Spleen (tissue), 7 donors: ENCODE measurements at regions not wholly inside any gene's neighbourhood (a gene's known extent, or its start where the extent isn't known, plus 50 kb on each side); places are given as distances from the start of the nearest gene placed in this dataset.

ENCODE experiments used
- CTCF ChIP-seq, 11 experiments: fragments of 200-600 bp in 7 of 11; fragments of 450-650 bp in 4 of 11; sonication (generic) in 4 of 11; IDR thresholded peaks in 8 of 11; conservative IDR thresholded peaks in 3 of 11; 1 replicate in 7 of 11; 2 replicates in 4 of 11; pipeline versions ENCODE4 v1.4.0 to v1.8.0; 2016 to 2021; ENCODE audit warnings: antibody characterized with exemption in 11 of 11, inconsistent platforms in 4 of 11, mild to moderate bottlenecking in 1 of 11
- POLR2A ChIP-seq, 3 donors: fragments of 450-650 bp; IDR thresholded peaks; one replicate each; pipeline ENCODE4 v1.5.1; 2017; ENCODE audit warnings: antibody characterized with exemption in 3 of 3, mild to moderate bottlenecking in 1 of 3
- donor health status: DM: no; HTN: no; CAD: no; lungs with moderate emphysema.
- donor health status: DM: no; HTN: no; CAD: no.
- donor health status: DM: no; HTN: no; CAD: no.

DNA sequence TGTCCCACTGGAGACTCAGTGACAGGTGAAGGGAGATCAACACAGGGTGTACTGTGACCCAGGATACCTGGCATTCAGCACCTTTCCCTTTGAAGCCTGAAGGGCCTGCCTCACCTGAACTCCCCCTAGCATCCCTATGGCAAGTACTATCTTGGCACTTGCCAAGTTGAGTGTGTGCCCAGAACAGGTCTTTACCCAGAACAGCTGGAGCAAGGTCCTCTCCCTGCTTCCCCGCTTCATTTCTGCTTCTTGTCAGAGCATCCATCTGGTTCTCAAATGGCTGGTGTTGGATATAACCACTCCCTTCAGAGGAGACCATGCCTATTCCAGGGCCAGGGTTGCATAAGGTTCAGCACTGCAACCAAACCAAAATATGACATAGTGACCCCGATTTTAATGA is 73.0 kb downstream of the FAM43A start:
- no peak for TF ChIP-seq POLR2A (IDR thresholded peaks at IDR 0.05)
- no peak for TF ChIP-seq CTCF (IDR thresholded peaks at IDR 0.05 in 8 of 11, conservative IDR thresholded peaks at IDR 0.05 in 3 of 11)
